Caki2 (cell line): ENCODE measurements at regions not wholly inside any gene's neighbourhood (a gene's known extent, or its start where the extent isn't known, plus 50 kb on each side); places are given as distances from the start of the nearest gene placed in this dataset.
"Not testable (repeated sequence)": the region's sequence is repeated elsewhere in the genome, so short reads cannot be mapped to it uniquely, and the experiment has no call there.

Experiments
- DNase-seq: peaks from one replicate; pipeline ENCODE4 v3.0.0-alpha.2; 2015; ENCODE audit warnings: low read depth
- in situ Hi-C: cut with HindIII; loops from 2 replicates; pipeline ENCODE4 v1.10.0; 2016; ENCODE audit warnings: low sequenced_read_pairs, low pct_unique_long_range_greater_than_20kb, mixed read lengths

DNA sequence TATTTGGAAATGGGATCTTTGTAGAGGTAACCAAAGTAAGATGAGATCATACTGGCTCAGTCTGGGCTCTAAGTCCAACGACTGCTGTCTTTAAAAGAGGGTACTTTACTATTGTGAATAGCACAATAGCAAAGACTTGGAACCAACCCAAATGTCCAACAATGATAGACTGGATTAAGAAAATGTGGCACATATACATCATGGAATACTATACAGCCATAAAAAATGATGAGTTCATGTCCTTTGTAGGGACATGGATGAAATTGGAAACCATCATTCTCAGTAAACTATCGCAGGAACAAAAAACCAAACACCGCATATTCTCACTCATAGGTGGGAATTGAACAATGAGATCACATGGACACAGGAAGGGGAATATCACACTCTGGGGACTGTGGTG is 476.3 kb downstream of the SEMA3D start:
- in situ Hi-C loops, DNase-seq: not testable (repeated sequence)

DNA sequence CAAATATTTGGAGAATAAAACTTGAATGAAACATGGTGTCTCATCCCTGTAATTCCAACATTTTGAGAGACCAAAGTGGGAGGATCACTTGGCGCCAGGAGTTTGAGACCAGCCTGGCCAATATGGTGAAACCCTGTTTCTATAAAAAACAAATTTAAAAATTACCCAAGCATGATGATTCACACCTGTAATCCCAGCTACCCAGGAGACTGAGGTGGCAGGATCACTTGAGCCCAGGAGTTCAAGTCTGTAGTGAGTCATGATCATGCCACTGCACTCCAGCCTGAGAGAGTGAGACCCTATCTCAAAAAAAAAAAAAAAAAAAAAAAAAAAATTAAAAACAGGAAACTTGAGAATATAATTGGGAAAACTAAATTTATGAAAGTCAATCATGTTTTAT is 481.1 kb downstream of the SEMA3D start:
- DNase-seq, result no peak
- in situ Hi-C loops, result no loop called here

- in situ Hi-C loops, result no loop called here
- DNase-seq, result no peak
These were observed 481.8 kb downstream of the SEMA3D start for GRCh38 chr7:84705079-84705478.

DNA sequence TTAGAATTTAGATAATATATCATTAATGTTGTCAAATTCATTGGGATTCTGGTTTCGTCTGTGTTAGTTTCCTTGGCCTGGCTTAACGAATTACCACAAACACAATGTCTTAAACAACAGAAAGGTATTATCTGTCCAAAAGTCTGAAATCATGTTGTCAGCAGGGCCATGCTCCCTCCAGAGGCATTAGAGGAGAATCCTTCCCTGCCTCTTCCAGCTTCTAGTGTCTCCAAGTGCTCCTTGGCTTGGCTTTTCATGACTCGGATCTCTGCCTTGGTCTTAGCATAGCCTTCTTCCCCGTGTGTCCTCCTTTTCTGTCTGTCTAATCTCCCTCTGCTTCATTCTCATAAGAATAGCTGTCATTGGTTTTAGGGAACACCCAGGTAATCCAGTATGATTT is 482.5 kb downstream of the SEMA3D start:
- in situ Hi-C loops, result no loop called here
- no peak for DNase-seq

- peak; percentile 83 for DNase-seq
- in situ Hi-C loops, result no loop called here
These were observed 485.1 kb downstream of the SEMA3D start for GRCh38 chr7:84701524-84702306.

GRCh38 chr7:84700563-84701370 is 486.1 kb downstream of the SEMA3D start:
- in situ Hi-C loops, result no loop called here
- no peak for DNase-seq

DNA sequence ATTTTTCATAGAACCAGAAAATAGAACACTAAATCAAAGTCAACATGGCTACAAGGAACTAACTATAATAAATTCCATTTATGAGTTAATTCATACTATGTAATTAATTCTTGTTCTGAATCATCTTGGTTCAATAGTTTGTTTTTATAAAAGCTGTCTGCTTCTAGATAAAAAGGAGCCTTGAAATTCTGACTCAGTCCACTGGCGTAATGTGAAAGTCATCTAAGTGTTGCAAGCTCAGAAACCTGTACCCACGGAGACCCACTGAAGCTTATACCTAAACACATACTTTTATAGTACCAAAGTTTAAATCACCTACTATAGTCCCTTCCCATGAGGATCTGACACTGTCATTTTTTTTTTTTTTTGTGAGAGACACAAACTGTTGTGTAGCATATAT is 489.4 kb downstream of the SEMA3D start:
- in situ Hi-C loops, result no loop called here
- DNase-seq, result peak; percentile 55

GRCh38 chr7:84693483-84693882 is 493.4 kb downstream of the SEMA3D start:
- no peak for DNase-seq
- in situ Hi-C loops, result no loop called here

DNA sequence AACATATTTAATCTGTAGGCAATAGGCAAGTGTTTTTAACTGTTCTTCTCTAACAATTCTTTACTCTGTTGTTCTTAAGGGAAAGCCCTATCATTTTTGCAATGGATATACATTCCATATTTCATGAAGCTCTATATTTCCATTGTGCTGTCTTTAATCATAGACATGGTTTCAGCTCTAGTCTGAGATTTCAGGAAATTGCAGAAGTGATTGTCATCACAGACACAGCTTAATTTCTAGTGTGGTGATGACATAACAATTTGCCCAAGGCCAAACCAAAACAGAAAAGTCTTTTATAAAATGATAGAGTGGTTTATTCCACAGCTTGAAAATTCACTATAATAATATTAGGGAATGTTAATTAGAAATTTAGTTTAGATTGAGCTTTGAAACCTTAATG is 494.1 kb upstream of the SEMA3A start:
- no peak for DNase-seq
- in situ Hi-C loops, result no loop called here

DNA sequence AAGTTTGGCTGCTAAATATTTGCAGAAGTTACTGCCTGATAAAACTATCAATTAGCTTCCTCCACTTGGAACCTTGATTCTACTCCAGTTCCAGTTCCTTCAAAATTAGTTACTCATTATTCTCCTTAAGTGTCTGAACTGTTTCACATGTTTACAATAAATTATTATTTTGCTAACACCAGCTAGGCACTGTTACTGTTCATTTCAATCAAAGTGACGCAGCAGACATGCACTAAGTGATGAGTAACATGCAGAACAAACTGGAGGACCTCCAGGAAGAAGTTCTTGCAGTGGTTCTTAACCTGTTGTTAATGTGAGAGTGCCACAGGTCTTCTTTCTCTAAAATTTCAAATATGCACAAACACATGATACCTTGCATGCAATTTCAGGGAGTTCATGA is 491.8 kb upstream of the SEMA3A start:
- no peak for DNase-seq
- in situ Hi-C loops, result no loop called here

DNA sequence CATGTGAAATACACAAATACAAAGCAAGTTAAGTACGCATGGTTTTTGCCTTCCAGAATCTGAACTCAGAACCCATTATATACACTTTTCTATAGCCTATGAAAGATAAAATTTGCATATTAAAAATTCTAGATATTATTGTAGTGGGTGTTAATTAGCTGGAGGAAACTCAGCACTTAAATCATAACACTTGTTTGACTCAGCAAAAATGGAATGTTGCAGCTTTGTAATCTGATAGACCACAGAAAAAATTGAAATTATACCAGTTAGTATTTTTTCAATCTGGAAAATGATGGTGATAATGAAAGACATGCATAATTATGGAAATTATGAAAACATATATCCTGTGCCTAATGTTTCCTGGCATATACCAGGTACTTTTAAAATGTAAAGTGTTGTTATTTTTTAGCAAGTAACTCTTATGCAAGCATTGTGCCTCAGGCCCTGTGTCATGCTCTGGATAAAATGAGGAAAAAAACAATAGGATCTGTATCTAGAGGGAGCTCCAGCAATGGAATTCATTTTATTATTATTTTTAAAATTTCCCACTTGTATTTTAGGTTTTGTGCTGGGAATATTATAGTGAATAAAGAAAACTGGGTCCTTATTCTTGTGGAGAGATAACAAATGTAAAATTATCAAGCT is 490.4 kb upstream of the SEMA3A start:
- in situ Hi-C loops, result no loop called here
- no peak for DNase-seq

GRCh38 chr7:84682543-84682942 is 488.0 kb upstream of the SEMA3A start:
- DNase-seq, result no peak
- in situ Hi-C loops, result no loop called here

DNA sequence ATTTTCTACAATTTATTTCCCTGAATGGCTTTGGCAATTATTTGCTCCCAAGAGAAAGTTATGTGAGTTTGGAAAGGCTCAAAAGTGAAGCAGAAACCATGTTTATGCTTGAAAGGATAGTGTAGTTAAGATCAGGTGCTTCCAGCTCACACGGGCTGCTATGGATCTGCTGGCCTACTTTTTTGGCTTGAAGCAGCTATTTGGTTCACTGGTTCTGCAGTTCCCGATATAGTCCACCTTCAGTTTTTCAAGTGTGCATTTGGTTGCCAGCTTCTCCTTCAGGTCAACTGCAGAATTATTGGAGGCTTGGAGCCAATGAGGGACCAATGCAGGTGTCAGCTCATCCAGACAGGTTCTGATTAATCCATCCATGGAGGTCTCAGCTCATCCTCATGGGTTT is 484.3 kb upstream of the SEMA3A start:
- DNase-seq, result no peak
- in situ Hi-C loops, result no loop called here

DNA sequence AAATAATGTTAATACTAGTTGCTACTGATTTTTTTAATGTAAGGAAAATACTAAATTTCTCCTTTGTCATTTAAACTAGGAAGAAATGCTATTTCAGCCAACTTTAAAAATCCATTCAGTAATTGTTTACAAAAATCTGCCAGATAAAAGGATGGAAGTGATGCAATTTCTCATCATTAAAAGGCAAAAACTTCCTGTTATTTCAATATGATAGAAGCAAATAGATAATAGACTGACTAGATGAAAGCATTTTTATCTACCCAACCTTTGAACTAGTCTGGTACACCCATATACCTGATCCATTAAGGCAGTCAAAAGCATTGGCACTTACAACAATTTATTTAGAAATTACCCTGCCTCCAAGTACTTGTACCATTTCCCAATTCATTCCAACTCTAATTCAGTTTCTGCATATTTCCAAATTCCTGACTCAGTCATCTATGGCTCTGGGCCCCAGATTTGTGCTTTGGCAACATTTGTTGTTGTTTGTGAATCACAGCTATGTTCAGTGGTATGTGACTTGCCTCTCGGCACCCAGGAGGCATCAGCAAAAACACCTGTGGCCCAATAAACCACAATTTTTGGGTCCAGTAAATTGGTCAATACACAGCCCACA is 482.6 kb upstream of the SEMA3A start:
- DNase-seq, result no peak
- in situ Hi-C loops, result no loop called here

- peak; percentile 48 for DNase-seq
- in situ Hi-C loops, result no loop called here
These were observed 481.0 kb upstream of the SEMA3A start for GRCh38 chr7:84675633-84676034.

- in situ Hi-C loops, result no loop called here
- DNase-seq, result peak; percentile 42
These were observed 479.8 kb upstream of the SEMA3A start for GRCh38 chr7:84674236-84674913.

- in situ Hi-C loops, result no loop called here
- DNase-seq, result no peak
These were observed 474.7 kb upstream of the SEMA3A start for GRCh38 chr7:84669177-84669732.

GRCh38 chr7:84668116-84668515 is 473.5 kb upstream of the SEMA3A start:
- DNase-seq, result no peak
- in situ Hi-C loops, result no loop called here
